GM12865 (cell line): ENCODE measurements at regions not wholly inside any gene's neighbourhood (a gene's known extent, or its start where the extent isn't known, plus 50 kb on each side); places are given as distances from the start of the nearest gene placed in this dataset.
"Not testable (repeated sequence)": the region's sequence is repeated elsewhere in the genome, so short reads cannot be mapped to it uniquely, and the experiment has no call there.

Source experiments
- DNase-seq: peaks from one replicate; pipeline ENCODE4 v3.0.0; 2010; ENCODE audit warnings: low read depth
- H3K4me3 ChIP-seq: 2 replicates; pipeline ENCODE4 v1.5.1; 2011; ENCODE audit warnings: mild to moderate bottlenecking, low read depth, low read length, control low read depth
- TF ChIP-seq, protein P1 (sequence below): IDR thresholded peaks from 2 replicates; pipeline ENCODE4 v1.5.1; 2011; ENCODE audit warnings: low read length, control low read depth, low read depth, inconsistent platforms; ENCODE audit not compliant: insufficient read depth; ENCODE audit errors: missing control alignments

DNA sequence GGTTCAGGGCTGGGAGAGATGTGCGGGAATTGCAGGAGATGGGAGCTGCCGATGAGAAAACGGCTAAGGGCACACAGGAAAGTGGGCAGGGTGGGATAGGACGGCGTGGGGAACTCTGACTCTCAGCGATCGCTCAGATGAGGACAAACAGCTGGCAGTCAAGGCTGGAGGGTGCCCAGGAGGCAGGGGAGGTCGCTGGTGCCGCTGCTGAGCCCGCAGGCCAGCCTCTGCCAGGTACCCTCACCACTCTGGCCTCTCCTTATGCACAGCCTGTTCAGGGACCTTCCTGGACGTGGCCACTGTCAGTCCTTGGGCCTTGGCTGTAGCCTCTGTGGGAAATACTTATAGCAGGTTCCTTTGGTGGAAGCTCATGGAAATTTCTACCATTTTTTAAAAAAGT is 308.6 kb downstream of the TEX29 start:
- DNase-seq = no peak
- no peak overlapping the region for H3K4me3 ChIP-seq
- TF ChIP-seq, protein P1, sequence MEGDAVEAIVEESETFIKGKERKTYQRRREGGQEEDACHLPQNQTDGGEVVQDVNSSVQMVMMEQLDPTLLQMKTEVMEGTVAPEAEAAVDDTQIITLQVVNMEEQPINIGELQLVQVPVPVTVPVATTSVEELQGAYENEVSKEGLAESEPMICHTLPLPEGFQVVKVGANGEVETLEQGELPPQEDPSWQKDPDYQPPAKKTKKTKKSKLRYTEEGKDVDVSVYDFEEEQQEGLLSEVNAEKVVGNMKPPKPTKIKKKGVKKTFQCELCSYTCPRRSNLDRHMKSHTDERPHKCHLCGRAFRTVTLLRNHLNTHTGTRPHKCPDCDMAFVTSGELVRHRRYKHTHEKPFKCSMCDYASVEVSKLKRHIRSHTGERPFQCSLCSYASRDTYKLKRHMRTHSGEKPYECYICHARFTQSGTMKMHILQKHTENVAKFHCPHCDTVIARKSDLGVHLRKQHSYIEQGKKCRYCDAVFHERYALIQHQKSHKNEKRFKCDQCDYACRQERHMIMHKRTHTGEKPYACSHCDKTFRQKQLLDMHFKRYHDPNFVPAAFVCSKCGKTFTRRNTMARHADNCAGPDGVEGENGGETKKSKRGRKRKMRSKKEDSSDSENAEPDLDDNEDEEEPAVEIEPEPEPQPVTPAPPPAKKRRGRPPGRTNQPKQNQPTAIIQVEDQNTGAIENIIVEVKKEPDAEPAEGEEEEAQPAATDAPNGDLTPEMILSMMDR = no peak

GRCh38 chr13:111629457-111629856 is 309.0 kb downstream of the TEX29 start:
- no peak for DNase-seq
- TF ChIP-seq, protein P1 = no peak

DNA sequence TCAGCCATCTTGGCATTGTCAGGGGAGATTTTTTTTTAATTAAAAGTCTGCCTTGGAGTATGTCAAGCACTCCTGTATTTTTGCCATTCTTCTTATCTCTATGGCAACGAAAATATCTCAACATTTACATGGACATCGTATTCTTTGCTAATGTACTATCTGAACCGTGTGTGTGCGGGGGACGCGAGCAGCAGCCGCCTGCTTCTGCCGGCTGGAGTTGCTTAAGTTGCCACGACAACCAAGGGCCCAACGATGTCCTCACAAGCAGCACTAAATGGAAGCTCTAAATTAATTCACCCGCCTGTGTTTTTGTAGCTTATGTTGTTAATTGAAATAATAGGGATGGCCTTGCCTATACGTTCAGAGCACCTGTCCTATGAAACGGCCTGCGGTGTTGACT is 309.5 kb downstream of the TEX29 start:
- H3K4me3 ChIP-seq = no peak overlapping the region
- no peak for DNase-seq
- TF ChIP-seq, protein P1 = no peak

More at GRCh38 chr13:111629457-111629856, 309.0 kb downstream of the TEX29 start:
- H3K4me3 ChIP-seq = no peak overlapping the region

DNA sequence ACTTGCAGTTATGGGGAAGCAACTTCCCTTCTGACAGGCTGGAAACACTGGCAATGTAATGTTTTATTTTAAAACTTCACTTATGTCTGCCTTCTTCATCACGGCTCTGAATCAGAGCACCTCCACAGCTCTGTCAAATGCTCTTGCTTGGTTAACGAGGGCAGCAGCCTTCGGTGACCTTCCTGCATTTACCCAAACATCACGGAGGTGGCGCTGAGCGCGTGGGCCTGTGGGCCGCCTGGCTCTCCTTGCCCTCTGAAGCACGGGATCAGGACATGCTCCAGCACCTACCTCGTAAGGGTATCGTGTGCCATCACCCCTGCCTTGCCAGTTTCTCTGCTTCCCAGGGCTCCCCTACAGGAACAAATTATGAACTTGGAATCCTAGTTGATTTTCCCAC is 310.0 kb downstream of the TEX29 start:
- DNase-seq = no peak
- TF ChIP-seq, protein P1 = no peak
- no peak overlapping the region for H3K4me3 ChIP-seq

- not testable (repeated sequence) for H3K4me3 ChIP-seq, DNase-seq
Observed at GRCh38 chr13:111631271-111631670, 310.8 kb downstream of the TEX29 start.

- DNase-seq = no peak
- TF ChIP-seq, protein P1 = no peak
- H3K4me3 ChIP-seq = no peak overlapping the region
Observed at GRCh38 chr13:111632906-111633305, 312.5 kb downstream of the TEX29 start.

GRCh38 chr13:111633401-111633800 is 313.0 kb downstream of the TEX29 start:
- H3K4me3 ChIP-seq = no peak overlapping the region
- DNase-seq = no peak
- TF ChIP-seq, protein P1 = no peak

DNA sequence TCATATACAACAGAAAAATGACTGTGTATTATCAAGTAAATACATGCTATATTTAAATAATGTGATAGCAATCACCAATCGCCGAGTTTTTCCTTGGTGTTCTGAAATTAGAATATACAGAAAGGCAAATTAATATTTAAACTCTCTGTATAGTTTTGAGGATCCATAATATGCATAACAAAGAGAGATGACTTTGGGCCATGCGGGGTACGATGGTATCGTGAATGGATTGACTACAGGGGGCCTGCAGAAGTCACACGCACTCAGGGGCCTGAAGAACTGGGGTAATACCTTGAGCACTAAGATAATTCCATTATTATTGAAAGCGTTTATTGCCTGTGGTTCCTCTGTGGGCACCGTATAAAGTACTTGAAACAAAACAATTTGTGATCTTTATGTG is 314.0 kb downstream of the TEX29 start:
- no peak overlapping the region for H3K4me3 ChIP-seq
- no peak for DNase-seq

More for the DNA sequence above, 314.0 kb downstream of the TEX29 start:
- TF ChIP-seq, protein P1 = no peak
